NOMO-1 (cell line): ENCODE measurements at regions not wholly inside any gene's neighbourhood (a gene's known extent, or its start where the extent isn't known, plus 50 kb on each side); places are given as distances from the start of the nearest gene placed in this dataset.

ENCODE experiments used
- DNase-seq, 2 experiments: peaks; one replicate each; lab custom pipeline; 2025; ENCODE audit not compliant: unreplicated experiment in 2 of 2; lab: John Stamatoyannopoulos, UW

DNA sequence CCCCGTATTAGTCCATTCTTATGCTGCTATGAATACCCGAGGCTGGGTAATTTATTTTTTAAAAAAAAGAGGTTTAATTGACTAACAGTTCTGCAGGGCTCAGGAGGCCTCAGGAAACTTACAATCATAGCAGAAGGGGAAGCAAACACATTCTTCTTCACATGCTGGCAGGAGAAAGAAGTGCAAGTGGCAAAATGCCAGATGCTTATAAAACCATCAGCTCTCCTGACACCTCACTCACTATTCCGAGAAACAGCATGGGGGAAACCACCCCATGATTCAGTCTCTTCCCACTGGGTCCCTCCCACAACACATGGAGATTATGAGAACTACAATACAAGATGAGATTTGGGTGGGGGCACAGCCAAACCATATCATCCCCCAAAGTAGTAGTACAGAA is 2148.5 kb upstream of the PIK3C3 start:
- DNase-seq, result no peak

DNA sequence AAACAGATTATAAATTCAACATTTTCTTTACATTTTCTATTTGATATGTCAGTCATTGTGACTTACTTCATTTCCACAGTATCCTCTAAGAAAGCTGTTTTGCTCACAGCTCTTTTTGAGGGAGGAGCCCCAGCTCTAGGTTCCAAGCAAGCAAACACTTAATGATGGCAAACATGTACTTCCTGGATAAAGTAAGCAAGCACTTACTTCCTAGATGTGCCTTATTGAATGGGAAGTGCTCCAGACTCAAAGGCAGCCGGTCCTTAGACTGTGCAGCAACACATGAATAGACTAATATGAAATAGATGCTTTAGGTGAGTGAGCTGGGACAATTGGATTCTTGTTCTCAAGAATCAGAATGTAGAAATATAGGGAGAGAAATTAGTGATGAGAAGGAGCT is 2149.8 kb upstream of the PIK3C3 start:
- no peak for DNase-seq

DNA sequence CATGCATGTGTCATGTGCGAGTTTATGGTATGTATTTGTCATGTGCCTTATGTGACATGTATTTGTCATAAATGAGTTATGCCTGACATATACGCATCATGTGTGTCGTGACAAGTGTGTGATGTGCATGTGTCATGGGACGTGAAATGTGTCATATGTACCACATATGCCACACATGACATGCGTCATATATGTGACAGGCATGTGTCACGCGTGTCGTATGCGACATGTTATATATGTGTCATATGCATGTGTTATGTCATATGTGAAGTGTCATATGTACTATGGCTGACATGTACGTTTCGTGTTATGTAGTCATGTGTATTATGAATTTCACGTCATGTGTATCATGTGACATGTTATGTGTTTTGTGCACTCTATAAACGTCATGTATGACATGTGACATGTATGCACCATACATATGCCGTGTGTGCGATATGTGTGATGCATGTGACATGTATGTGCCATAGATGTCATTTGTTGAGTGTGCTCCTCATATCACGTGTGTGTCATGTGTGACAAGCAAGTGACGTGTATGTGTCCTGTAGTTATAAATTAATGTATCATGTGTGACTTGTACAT is 2152.3 kb upstream of the PIK3C3 start:
- DNase-seq, result no peak

DNA sequence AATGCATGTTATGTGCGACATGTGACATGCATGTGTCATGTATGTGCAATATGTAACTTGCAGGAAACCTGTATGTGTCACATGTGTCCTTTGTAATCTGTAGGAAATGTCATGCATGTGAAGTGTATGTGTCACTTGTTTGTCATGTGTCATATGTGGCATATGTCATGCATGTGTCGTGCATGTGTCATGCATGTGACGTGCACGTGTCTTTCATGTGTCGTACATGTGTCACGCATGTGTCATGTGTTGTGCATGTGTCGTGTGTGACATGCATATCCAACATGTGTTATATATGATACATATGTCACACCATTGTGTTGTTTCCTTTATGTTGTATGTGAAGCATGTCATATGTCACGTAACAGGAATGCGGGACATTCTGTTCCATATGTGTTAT is 2153.2 kb upstream of the PIK3C3 start:
- DNase-seq, result no peak

DNA sequence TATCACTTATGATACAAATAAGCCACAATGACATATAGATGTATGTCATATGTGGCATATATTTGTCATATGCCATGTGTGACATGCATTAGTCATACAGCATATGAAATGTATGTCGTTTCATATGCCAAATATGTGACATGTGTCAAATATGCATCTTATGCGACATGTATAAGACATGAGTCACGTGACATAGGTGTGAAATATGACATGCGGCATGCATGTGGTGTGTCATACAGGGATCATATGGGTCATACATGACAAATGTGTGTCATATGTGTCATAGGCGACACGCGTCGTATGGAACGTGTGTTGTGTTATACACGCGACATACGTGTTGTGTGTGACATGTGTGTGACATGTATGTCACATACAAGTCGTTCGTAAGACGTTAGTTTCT is 2154.0 kb upstream of the PIK3C3 start:
- DNase-seq, result no peak

DNA sequence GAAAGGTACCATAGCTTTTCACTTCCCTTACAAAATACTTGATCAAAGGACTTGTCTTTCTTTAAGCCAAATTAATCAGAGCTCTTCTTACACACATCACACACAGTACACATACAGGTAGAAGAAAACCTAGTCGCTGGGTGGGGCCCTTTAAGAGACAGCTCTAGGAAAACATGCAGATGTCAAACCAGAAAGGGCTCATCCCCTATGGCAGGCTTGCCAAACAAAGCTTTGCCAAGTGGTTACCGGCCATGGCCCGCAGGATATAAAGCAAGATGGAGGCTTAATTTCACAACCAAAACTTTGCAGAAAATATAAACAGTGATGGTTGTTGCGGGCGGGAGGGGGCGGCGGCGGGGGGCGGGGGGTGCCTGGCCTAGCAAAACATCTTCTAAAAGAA is 2156.0 kb upstream of the PIK3C3 start:
- no peak for DNase-seq

DNA sequence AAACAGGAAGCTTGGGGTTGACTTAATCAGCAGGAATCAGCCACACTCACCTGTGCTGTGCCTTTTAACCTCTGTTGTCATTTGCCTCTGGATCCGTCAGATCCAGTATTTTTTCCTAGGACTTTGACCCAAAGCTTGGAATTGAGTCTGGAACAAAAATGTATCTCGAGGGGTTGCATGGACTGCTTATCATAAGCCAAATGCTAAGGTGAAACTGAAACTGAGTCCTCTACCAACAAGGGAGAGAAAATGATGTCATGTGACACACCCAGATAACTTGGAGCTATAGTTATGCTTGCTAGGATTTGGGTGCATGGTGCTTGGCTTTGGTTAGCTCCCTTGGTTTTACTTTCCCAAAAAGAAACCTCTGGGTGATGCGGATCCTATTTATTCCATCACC is 2158.6 kb upstream of the PIK3C3 start:
- DNase-seq, result no peak

DNA sequence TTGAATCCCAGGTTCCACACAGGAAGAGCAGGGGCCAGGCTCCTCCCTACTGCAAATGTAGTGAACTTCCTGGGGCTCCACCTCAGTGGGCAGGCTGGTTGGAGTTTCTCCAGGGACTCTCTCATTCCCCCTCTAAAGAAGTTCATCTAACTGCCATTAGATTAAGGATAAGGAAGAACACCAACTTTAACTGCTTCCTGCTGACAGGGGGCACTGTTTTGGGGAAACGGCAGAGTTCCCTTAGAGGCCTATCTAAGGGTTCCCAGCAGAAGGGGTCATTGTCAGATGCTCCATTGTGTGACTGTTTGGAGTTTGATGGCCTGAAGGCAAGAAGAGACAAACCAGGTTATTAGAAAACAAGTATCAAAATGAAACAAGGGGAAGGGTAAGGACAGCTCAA is 2159.7 kb upstream of the PIK3C3 start:
- DNase-seq, result no peak

DNA sequence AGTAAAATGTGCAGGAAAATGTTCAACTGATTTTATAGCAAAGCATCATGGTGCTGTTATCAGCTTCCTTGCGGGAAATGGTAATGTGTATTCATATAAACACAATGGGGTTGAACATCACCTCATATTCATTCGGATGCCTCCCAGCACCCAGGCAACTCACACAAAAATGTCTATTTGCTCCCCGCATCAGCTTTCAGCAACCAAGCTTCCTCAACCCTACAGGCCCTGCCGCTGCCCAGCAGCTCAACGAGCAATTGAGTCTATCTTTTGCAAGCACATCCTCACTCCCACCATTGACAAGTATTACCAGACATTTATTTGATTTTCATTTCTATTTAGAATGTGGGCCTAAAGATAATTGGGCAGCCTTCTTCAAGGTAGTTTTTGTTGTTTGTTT is 2161.4 kb upstream of the PIK3C3 start:
- DNase-seq, result no peak

DNA sequence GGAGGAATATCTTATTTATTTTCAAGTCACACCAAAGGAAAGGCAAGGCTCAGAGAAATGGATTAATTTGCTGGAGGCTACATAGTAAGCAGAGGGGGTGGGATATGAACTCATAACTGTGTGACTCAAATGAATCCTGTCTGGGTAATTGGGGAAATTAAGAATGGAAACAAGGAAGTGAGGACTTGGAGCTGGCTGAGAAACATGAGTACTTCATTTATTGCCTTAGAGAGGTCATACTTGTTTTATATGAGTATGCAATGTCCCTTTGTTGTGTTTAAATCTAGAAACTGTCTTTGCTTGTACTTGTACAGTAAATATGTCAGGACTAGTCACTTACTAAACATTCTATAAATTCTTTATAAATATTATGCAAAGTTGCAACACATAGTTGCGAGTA is 2166.7 kb upstream of the PIK3C3 start:
- no peak for DNase-seq

DNA sequence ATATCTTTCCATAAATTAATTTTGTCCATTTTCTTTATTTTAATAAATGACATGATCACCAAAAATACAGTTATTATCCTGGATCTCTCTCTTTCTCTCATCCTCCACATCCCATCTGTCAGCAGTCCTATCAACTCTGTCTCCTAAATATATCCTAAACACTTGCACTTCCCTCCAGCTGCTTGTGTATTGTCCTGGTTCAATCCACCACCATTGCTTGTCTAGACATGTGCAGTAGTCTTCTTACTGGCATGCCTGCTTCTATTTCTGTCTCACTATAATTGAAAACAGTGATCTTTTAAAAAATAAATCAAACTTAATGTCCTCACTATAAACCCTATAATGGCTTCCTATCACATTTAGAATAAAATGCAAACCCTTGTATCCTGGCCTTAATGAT is 2168.6 kb upstream of the PIK3C3 start:
- no peak for DNase-seq

DNA sequence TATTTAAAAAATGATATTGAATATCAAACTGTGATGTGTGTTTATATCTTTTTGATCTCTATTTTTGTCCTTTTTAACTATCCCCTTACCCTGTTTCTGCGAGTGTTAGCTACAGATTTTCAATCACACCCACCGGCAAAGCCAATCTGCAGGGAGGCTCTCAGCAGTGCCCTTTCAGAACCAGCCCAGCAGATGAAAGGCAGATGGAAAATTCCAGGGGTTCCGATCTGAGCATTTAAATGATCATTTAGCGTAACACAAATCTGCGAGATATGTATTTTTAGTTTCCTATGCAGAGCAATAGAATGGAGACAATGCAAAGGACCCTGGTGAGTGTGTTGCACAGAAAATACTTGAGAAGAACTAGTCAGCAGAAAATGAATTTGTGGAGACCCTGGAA is 2170.5 kb upstream of the PIK3C3 start:
- no peak for DNase-seq

DNA sequence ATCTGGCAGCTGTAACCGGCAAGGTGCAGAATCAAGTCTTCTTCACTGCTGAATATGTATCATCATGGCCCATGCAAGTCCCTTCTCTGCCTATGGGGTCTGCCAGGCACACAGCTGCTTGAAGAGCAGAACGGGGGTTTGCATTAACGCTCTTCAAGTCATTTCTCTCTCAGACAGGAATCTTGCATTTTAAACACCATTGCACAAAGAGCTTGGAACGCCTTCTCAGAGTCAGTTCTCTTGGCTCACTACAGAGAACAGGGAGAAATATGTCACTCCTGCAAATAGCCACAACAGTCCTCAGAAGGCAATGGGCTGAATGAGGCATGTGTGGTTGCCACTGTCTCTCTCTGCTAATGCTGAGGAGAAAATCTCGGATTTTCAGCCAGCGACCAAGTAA is 2173.5 kb upstream of the PIK3C3 start:
- no peak for DNase-seq

DNA sequence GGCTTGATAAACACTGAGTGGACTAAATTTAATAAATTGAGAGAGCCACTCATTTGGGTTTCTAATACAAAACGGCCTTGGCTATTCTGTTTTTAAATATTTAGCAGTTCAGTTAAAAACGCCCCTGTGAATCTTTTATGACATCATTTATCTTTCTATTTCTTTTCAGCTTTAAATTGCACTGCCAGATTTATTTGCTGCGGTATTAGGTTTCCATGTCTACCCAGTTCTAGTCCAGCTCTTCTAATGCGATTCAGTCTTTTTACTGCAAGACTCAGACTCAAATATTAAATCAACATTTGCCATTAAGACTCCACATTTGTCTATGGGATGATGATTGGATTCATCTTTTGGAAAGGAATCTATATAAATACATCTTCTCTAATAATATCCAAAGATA is 2174.3 kb upstream of the PIK3C3 start:
- no peak for DNase-seq

DNA sequence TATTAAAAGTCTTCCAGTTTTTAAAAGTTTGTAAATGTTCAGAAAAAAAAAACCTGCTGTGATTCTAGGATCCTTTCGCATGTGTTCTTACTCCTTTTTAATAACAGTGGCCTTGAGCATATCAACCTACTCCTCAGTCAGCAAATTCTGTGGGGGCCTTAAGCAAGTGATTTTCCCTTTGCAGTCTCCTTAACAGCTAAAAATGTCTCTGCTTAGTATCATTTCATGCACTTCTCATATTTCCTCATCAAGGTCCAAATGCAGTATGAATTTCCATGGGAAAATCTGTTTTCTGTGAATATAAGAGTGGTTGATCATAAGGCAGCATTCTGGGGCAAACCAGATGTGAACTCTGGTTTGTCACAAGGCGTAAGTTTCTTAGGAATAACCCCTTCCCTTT is 2175.1 kb upstream of the PIK3C3 start:
- no peak for DNase-seq

DNA sequence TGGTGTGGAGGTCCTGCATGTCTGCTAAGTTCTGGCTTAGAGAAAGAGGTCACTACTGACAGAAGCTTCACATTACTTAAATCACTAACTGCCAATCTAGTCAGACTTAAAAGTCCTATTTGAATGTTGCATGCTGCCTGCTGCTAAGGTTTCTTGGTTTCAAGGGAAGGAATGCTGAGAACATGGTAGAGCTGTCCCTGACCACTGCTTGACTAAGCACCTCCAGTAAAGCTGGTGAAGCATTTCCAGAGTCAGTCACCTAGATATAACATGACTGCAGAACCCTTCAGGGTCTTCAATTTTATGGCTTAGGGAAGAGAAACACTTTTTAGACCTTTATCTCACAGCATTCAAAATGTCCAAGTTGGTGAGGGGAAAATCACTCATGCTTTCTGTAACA is 2178.3 kb upstream of the PIK3C3 start:
- no peak for DNase-seq

DNA sequence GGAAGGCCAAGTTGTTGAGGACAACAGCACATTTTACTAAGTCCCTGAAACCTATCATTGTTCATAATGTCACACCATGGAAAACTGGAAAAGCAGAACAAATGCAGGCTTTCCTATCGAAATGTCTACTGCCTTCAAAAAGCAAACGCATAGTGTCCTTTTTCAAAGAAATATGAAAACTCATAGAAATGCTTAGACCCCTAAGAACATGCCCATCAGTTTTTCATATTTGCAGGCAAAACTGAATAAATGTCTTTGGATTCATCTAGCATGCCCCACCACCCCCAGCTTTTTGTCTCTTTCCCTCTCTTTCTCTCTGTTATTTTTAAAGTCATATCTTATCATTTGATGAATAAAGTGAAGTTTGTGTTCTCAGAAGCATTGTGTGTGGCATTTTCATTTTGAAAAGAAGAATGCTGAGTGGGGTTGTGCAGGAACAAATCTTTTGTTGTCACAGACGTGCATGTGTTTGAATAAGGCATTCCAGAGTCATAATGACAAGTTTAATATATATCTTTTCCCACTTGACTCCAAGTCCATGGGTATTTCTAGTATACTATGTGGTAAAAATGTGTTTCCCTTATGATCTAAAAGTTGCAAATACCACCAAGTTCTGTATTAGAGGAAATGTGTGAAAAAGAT is 2180.0 kb upstream of the PIK3C3 start:
- DNase-seq, result no peak

DNA sequence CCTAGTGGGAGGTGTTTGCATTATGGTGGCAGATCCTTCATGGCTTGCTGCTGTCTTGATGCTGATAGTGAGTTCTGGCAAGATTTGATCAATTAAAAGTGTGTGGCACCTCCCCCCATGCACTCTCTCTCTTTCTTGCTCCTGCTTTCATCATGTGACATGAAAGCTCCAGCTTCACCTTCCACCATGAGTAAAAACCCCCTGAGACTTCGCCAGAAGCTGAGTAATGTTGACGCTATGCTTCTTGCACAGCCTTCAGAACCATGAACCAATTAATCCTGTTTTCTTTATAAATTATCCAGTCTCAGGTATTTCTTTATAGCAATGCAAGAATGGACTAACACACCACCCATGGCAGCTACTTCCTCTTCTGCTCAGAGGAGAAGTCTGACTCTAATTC is 2181.4 kb upstream of the PIK3C3 start:
- DNase-seq, result no peak

DNA sequence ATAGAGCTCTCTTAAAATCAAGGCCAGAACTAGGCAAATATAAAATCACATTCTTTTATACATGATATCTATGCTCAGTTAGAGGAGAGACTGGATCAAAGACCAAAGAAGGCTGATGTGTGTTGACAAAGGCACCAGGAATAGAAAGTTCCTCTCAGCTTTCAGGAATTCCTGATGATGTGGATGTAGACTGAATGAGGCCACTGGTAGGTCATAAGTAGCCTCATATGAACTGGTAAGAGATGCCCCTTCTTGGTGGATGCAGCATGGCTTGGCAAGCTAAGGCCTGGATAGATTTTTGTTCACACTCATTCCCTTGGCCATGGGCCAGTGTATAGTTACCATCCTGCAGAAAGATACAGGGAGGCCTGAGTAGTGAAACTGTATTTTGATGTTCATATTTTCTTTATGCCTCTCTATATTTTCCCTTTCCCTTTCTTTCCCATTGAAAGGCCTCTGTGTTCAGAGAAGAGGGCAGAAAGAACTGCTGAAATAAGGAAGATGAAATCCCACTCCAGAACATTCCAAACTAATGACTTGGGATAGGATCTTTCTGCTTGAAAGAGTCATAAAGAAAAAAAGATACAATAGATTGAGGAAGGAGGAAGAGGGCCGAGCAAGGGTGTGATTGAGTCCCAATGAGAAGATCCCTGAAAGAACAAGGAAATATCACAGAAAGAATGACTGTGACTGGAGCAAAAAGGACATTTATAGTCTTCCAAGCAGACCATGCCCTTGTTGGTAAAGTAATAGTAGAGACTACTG is 2182.7 kb upstream of the PIK3C3 start:
- DNase-seq, result no peak

DNA sequence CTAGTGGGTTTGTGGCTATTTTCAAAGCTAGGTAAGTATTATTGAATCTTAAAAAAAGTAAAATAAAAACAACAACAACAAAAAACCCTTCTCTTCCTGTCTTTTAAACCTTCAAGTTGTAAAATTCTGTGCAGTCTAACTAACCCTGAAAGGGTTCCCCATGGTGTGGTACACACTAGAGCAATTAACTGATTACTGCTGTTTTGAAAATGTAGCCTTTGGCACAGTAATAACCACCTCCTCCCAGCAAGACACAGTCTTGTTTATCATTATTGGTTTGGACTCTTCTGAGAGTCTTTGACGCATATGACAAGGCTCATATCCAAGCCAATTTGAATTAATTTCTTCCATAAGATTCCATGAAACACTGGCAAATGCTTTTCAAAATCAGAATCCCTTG is 2184.6 kb upstream of the PIK3C3 start:
- no peak for DNase-seq

DNA sequence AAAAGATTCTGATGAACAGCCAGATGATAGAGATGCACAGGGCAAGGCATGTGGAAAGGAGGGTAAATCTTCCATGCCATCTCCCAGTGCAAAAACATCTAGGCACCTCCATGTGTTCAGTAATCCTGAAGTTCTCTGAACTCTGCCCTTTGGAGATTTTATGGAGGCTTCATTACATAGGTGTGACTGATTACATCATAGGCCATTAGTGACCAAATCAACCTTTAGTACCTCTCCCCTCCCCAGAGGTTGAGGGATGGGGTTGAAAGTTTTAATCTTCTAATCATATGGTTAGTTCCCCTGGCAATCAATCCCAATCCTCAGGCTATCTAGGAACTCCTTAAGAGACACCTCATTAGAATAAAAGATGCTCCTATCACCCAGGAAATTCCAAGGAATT is 2190.2 kb upstream of the PIK3C3 start:
- DNase-seq, result no peak

DNA sequence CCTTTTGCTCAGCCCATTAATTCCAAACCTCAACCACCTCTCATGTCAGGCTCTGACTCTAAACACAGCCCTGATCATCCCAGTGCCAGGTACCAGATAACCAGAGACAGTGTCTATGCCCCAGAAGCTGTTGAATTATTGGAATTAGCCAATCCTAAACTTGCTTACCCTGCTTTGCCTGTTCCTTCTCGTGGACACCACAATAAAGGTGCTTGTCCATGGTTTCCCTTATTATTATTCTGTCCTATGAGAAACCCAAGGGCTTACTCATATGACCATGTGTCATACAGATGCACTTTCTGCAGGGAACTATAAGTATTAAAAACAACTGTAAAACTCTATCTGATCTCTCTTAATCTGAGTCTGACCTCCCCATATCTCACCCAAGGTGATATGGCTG is 2193.8 kb upstream of the PIK3C3 start:
- DNase-seq, result no peak
